ENCODE measurements at regions not wholly inside any gene's neighbourhood (a gene's known extent, or its start where the extent isn't known, plus 50 kb on each side); places are given as distances from the start of the nearest gene placed in this dataset.

GRCh38 chr4:31083456-31083855, 363.3 kb downstream of the PCDH7 start (continued):
- no peak for TF ChIP-seq CHD4 (IDR thresholded peaks at IDR 0.05; ENCODE audit: borderline replicate concordance)
- no peak for TF ChIP-seq KDM5A (IDR thresholded peaks at IDR 0.05)

GRCh38 chr4:31084806-31085416, 364.7 kb downstream of the PCDH7 start:
- no peak for ATAC-seq
- H3K9me3 ChIP-seq, result no peaks in the 10 kb centered on the region
- H3K27ac ChIP-seq, result no peak overlapping the region

GRCh38 chr4:31085689-31086088, 365.5 kb downstream of the PCDH7 start:
- TF ChIP-seq CHD4 (IDR thresholded peaks at IDR 0.05; ENCODE audit: borderline replicate concordance) (no peak), SREBF2 (IDR thresholded peaks at IDR 0.05) (no peak), HES2 (IDR thresholded peaks at IDR 0.05) (no peak), ZFP36 (IDR thresholded peaks at IDR 0.05; ENCODE audit: borderline replicate concordance, partially characterized antibody) (no peak), EHMT2 (IDR thresholded peaks at IDR 0.05; ENCODE audit: low read depth) (no peak), PHF8 (IDR thresholded peaks at IDR 0.05; ENCODE audit: borderline replicate concordance, low read depth) (no peak), PBX3 (IDR thresholded peaks at IDR 0.05) (no peak), ZSCAN20 (CRISPR knock-in tag; IDR thresholded peaks at IDR 0.05) (no peak), SMC3 (IDR thresholded peaks at IDR 0.05) (no peak), CTCF (IDR thresholded peaks at IDR 0.05) (no peak), RAD21 (conservative IDR thresholded peaks at IDR 0.05 in 1 of 2, IDR thresholded peaks at IDR 0.05 in 1 of 2) (no peak), E2F6 (IDR thresholded peaks at IDR 0.05; ENCODE audit: borderline replicate concordance, low read depth) (no peak)
- POLR2A ChIA-PET, result no interaction called here
- H3K4me2 ChIP-seq, result no peak overlapping the region
- DNase-seq (ENCODE audit: low read depth in 1 of 2, low spot score in 1 of 2) (no peak), ATAC-seq (no peak), FAIRE-seq (no peak)
- no peaks in the 10 kb centered on the region for H3K4me1 ChIP-seq
- CTCF ChIA-PET, result no interaction called here
- H3K27ac ChIP-seq, result no peak overlapping the region
- no peak overlapping the region for H3K4me3 ChIP-seq
- no peaks in the 10 kb centered on the region for H3K9me3 ChIP-seq

More at GRCh38 chr4:31084806-31085416, 364.7 kb downstream of the PCDH7 start:
- FAIRE-seq (no peak), DNase-seq (ENCODE audit: low read depth in 1 of 2, low spot score in 1 of 2) (no peak)
- WGBS (ENCODE audit: missing lambda C conversion rate), result 11% methylated on average over 8 of the region's 9 CpGs
- ChIA-PET POLR2A (no interaction called here), CTCF (no interaction called here)
- H3K4me2 ChIP-seq, result no peak overlapping the region
- no peak overlapping the region for H3K4me3 ChIP-seq
- TF ChIP-seq KDM1A (IDR thresholded peaks at IDR 0.05; ENCODE audit: low read depth), result no peak
- TF ChIP-seq NR3C1 (IDR thresholded peaks at IDR 0.05), result no peak
- no peaks in the 10 kb centered on the region for H3K4me1 ChIP-seq

GRCh38 chr4:31086756-31087330, 366.7 kb downstream of the PCDH7 start:
- H3K4me3 ChIP-seq, result no peak overlapping the region
- ATAC-seq (no peak), FAIRE-seq (no peak), DNase-seq (ENCODE audit: low read depth in 1 of 2, low spot score in 1 of 2) (no peak)
- H3K27ac ChIP-seq, result no peak overlapping the region
- POLR2A ChIA-PET, result no interaction called here
- CTCF ChIA-PET, result no interaction called here
- no peak for TF ChIP-seq MAZ (IDR thresholded peaks at IDR 0.05; ENCODE audit: borderline replicate concordance, low read depth, low read length)
- no peaks in the 10 kb centered on the region for H3K9me3 ChIP-seq
- 46% methylated on average over 3 of the region's 3 CpGs for WGBS (ENCODE audit: missing lambda C conversion rate)
- no peaks in the 10 kb centered on the region for H3K4me1 ChIP-seq
- H3K4me2 ChIP-seq, result no peak overlapping the region
